SK-N-SH (cell line): ENCODE measurements at regions not wholly inside any gene's neighbourhood (a gene's known extent, or its start where the extent isn't known, plus 50 kb on each side); places are given as distances from the start of the nearest gene placed in this dataset.
A peak's percentile ranks its signal among the peaks of the same experiment; 100 is the strongest.

Experiments used
- CTCF ChIA-PET: fragments of 300-600, 350-600 bp; formaldehyde crosslinking; extraction: SDS; loops from one replicate; lab custom pipeline; 2021; lab: Yijun Ruan, JAX
- POLR2A ChIA-PET: fragments of 350-600 bp; sonication (Branson Sonifier 250); formaldehyde crosslinking; extraction: SDS; loops from one replicate; lab custom pipeline; 2020; ENCODE audit warnings: antibody characterized with exemption, inconsistent platforms; lab: Yijun Ruan, JAX
- DNase-seq: peaks from one replicate; pipeline ENCODE4 v3.0.0; 2012
- H2AFZ ChIP-seq: fragments of 200-600 bp; sonication (generic); 2 replicates; pipeline ENCODE4 v1.8.1; 2016; ENCODE audit warnings: antibody characterized with exemption, mild to moderate bottlenecking, low read depth
- H3F3A ChIP-seq: fragments of 200-600 bp; sonication (generic); replicated peaks from 2 replicates; pipeline ENCODE3; 2016; ENCODE audit warnings: antibody characterized with exemption, mild to moderate bottlenecking; ENCODE audit not compliant: insufficient read depth
- H3K27ac ChIP-seq, 2 experiments: fragments of 200-500 bp in 1 of 2; fragments of 200-600 bp in 1 of 2; sonication (Bioruptor generic) in 1 of 2; sonication (generic), shearing (Covaris generic) in 1 of 2; 2 replicates each; pipeline versions ENCODE4 v1.5.1 to v1.6.1; 2014 to 2016; ENCODE audit warnings: low read depth in 2 of 2, inconsistent platforms in 1 of 2, low read length in 1 of 2, mild to moderate bottlenecking in 1 of 2, mixed read lengths in 1 of 2
- H3K27me3 ChIP-seq: fragments of 200-600 bp; sonication (generic), shearing (Covaris generic); 2 replicates; pipeline ENCODE4 v1.6.1; 2016; ENCODE audit warnings: mixed run types; ENCODE audit not compliant: insufficient read depth
- H3K36me3 ChIP-seq, 2 experiments: fragments of 200-500 bp in 1 of 2; fragments of 200-600 bp in 1 of 2; sonication (Bioruptor generic) in 1 of 2; sonication (generic) in 1 of 2; replicated peaks in 1 of 2; 2 replicates each; pipeline versions ENCODE3 to v1.5.1; 2014 to 2016; ENCODE audit warnings: low read length in 1 of 2, mild to moderate bottlenecking in 1 of 2; ENCODE audit not compliant: insufficient read depth in 2 of 2, control insufficient read depth in 1 of 2
- H3K4me1 ChIP-seq, 2 experiments: fragments of 200-500 bp in 1 of 2; fragments of 200-600 bp in 1 of 2; sonication (Bioruptor generic) in 1 of 2; sonication (generic), shearing (Covaris generic) in 1 of 2; 2 replicates each; pipeline versions ENCODE4 v1.5.1 to v1.6.1; 2014 to 2016; ENCODE audit warnings: low read depth in 1 of 2, low read length in 1 of 2, mixed run types in 1 of 2; ENCODE audit not compliant: insufficient read depth in 2 of 2, control insufficient read depth in 1 of 2
- H3K4me2 ChIP-seq: fragments of 200-600 bp; sonication (generic), shearing (Covaris generic); 2 replicates; pipeline ENCODE4 v1.6.1; 2017; ENCODE audit warnings: mixed run types
- H3K4me3 ChIP-seq, 2 experiments: fragments of 200-500 bp in 1 of 2; fragments of 200-600 bp in 1 of 2; sonication (Bioruptor generic) in 1 of 2; sonication (generic), shearing (Covaris generic) in 1 of 2; 2 replicates each; pipeline versions ENCODE4 v1.5.1 to v1.8.1; 2014 to 2016; ENCODE audit warnings: low read depth in 2 of 2, inconsistent platforms in 1 of 2, low read length in 1 of 2, mild to moderate bottlenecking in 1 of 2, mixed read lengths in 1 of 2, moderate library complexity in 1 of 2
- H3K79me2 ChIP-seq: fragments of 200-600 bp; sonication (generic); 2 replicates; pipeline ENCODE4 v1.8.1; 2017; ENCODE audit warnings: mild to moderate bottlenecking; ENCODE audit not compliant: insufficient read depth
- H3K9ac ChIP-seq: fragments of 200-600 bp; sonication (generic); 2 replicates; pipeline ENCODE4 v1.6.1; 2017; ENCODE audit warnings: mixed run types
- H3K9me2 ChIP-seq: fragments of 200-600 bp; sonication (generic); 2 replicates; pipeline ENCODE4 v1.6.1; 2017; ENCODE audit warnings: mixed run types
- H3K9me3 ChIP-seq: fragments of 200-600 bp; sonication (generic); 2 replicates; pipeline ENCODE4 v1.6.1; 2017; ENCODE audit warnings: mixed run types, mild to moderate bottlenecking, moderate library complexity
- H4K20me1 ChIP-seq: fragments of 200-600 bp; sonication (generic); 2 replicates; pipeline ENCODE4 v1.6.1; 2017; ENCODE audit warnings: mild to moderate bottlenecking, mixed run types; ENCODE audit not compliant: insufficient read depth
- CHD2 ChIP-seq: fragments of 150-350 bp; IDR thresholded peaks from 2 replicates; pipeline ENCODE4 v1.6.1; 2018; ENCODE audit warnings: low read length; ENCODE audit not compliant: partially characterized antibody
- EP300 ChIP-seq, 2 experiments: IDR thresholded peaks; 2 replicates each; pipeline versions ENCODE4 v1.4.0 to v1.6.1; 2012; ENCODE audit warnings: borderline replicate concordance in 1 of 2, low read depth in 1 of 2, low read length in 1 of 2
- EZH2phosphoT487 ChIP-seq: fragments of 200-600 bp; sonication (generic); IDR thresholded peaks from 2 replicates; pipeline ENCODE4 v1.6.1; 2017; ENCODE audit warnings: low read depth, mixed run types, mild to moderate bottlenecking, antibody characterized with exemption, moderate library complexity, borderline replicate concordance
- FOSL2 ChIP-seq: IDR thresholded peaks from 2 replicates; pipeline ENCODE4 v1.4.0; 2012; ENCODE audit warnings: low read depth, mild to moderate bottlenecking, moderate library complexity, borderline replicate concordance
- FOXJ3 ChIP-seq: sonication (generic); formaldehyde crosslinking; IDR thresholded peaks from 2 replicates; pipeline ENCODE4 v1.5.1; 2020; ENCODE audit warnings: mild to moderate bottlenecking, missing genetic modification reagents
- GATA2 ChIP-seq: sonication (generic); formaldehyde crosslinking; IDR thresholded peaks from 2 replicates; pipeline ENCODE4 v1.5.0; 2020; ENCODE audit warnings: mild to moderate bottlenecking, missing genetic modification reagents
- JUND ChIP-seq: IDR thresholded peaks from 2 replicates; pipeline ENCODE4 v1.4.0; 2012
- MAX ChIP-seq: IDR thresholded peaks from 2 replicates; pipeline ENCODE4 v1.4.0; 2012; ENCODE audit warnings: low read depth
- MEF2A ChIP-seq: IDR thresholded peaks from 2 replicates; pipeline ENCODE4 v1.4.0; 2012; ENCODE audit warnings: low read depth, borderline replicate concordance
- NRF1 ChIP-seq: IDR thresholded peaks from 2 replicates; pipeline ENCODE4 v1.6.1; 2012; ENCODE audit warnings: low read depth, mild to moderate bottlenecking, low read length
- PBX3 ChIP-seq: IDR thresholded peaks from 2 replicates; pipeline ENCODE4; 2012
- RAD21 ChIP-seq: IDR thresholded peaks from 2 replicates; pipeline ENCODE4 v1.6.1; 2012; ENCODE audit warnings: mild to moderate bottlenecking, low read length
- REST ChIP-seq: IDR thresholded peaks from 2 replicates; pipeline ENCODE4 v1.6.1; 2012; ENCODE audit warnings: mild to moderate bottlenecking, low read depth, low read length, moderate library complexity
- TAF1 ChIP-seq: IDR thresholded peaks from 2 replicates; pipeline ENCODE4 v1.6.1; 2012; ENCODE audit warnings: low read depth, mild to moderate bottlenecking, low read length, moderate library complexity, borderline replicate concordance
- TCF12 ChIP-seq: IDR thresholded peaks from 2 replicates; pipeline ENCODE4 v1.4.0; 2012
- TEAD4 ChIP-seq: IDR thresholded peaks from 2 replicates; pipeline ENCODE4 v1.4.0; 2012; ENCODE audit warnings: mild to moderate bottlenecking, borderline replicate concordance; ENCODE audit not compliant: insufficient read depth
- USF1 ChIP-seq: IDR thresholded peaks from 2 replicates; pipeline ENCODE4 v1.4.0; 2012; ENCODE audit warnings: low read depth, borderline replicate concordance
- YY1 ChIP-seq: IDR thresholded peaks from 2 replicates; pipeline ENCODE4 v1.4.0; 2012; ENCODE audit warnings: low read depth, mild to moderate bottlenecking
- ZBTB33 ChIP-seq: IDR thresholded peaks from 2 replicates; pipeline ENCODE4 v1.4.0; 2012; ENCODE audit warnings: low read depth, borderline replicate concordance
- WGBS: methylation state at CpG from one replicate; pipeline ENCODE4 v1.1.6; 2017; ENCODE audit warnings: low lambda C conversion rate; 5-methylcytosine and 5-hydroxymethylcytosine counted together
- TF ChIP-seq, protein P1 (sequence below): fragments of 150-350 bp; IDR thresholded peaks from 2 replicates; pipeline ENCODE4 v1.6.1; 2017; ENCODE audit warnings: antibody characterized with exemption, low read length, low read depth, borderline replicate concordance

GRCh38 chr4:140296335-140297220 lies 76.9 kb upstream of the SCOC start:
- POLR2A ChIA-PET: no interaction called here
- Histone ChIP-seq H2AFZ (0 out of 2 replicates have a peak overlapping the region, but pooled peaks have one; percentile 5), H3F3A (peaks cover 4% of the 10 kb centered on the region), H3K4me3 (peak overlapping the region in 1 of 2 experiments; percentile 3; a peak in 1 of 4 replicates), H4K20me1 (no peaks in the 10 kb centered on the region), H3K36me3 (no peaks in the 10 kb centered on the region), H3K79me2 (no peaks in the 10 kb centered on the region), H3K27me3 (no peaks in the 10 kb centered on the region), H3K9me3 (no peaks in the 10 kb centered on the region), H3K4me2 (peak overlapping the region; percentile 23), H3K4me1 (peaks cover 8 to 23% of the 10 kb centered on the region in 2 experiments), H3K9me2 (no peaks in the 10 kb centered on the region), H3K9ac (peak overlapping the region; percentile 33; the same call in 1 of the 2 replicates), H3K27ac (peak overlapping the region; percentile 16 to 46; a peak in 3 of 4 replicates)
- CTCF ChIA-PET: interaction anchor here (0.5 kb wide), 1 partner anchor 10 kb away, joined by 3 read pairs; no protein-coding TSS in a partner anchor
- 37% methylated on average over 13 of the region's 15 CpGs for WGBS
- 0 out of 2 replicates have a peak, but pooled peaks have one; percentile 26 for TF ChIP-seq REST
- TF ChIP-seq JUND: peak; percentile 85
- TF ChIP-seq EP300 (IDR thresholded peaks at IDR 0.05; ENCODE audit: borderline replicate concordance in 1 of 2, low read depth in 1 of 2, low read length in 1 of 2): no peak; a peak in 1 of 4 replicates
- TF ChIP-seq ZBTB33: no peak
- TF ChIP-seq TCF12: peak; percentile 61
- no peak for TF ChIP-seq EZH2phosphoT487
- TF ChIP-seq RAD21: no peak
- TF ChIP-seq TEAD4: 0 out of 2 replicates have a peak, but pooled peaks have one; percentile 18
- TF ChIP-seq TAF1: no peak
- TF ChIP-seq USF1: peak; percentile 72; the same call in 1 of the 2 replicates
- TF ChIP-seq, protein P1, sequence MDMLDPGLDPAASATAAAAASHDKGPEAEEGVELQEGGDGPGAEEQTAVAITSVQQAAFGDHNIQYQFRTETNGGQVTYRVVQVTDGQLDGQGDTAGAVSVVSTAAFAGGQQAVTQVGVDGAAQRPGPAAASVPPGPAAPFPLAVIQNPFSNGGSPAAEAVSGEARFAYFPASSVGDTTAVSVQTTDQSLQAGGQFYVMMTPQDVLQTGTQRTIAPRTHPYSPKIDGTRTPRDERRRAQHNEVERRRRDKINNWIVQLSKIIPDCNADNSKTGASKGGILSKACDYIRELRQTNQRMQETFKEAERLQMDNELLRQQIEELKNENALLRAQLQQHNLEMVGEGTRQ: no peak
- no peak for TF ChIP-seq CHD2
- TF ChIP-seq MAX: peak; percentile 93
- TF ChIP-seq MEF2A: no peak
- peak; percentile 83; the same call in 1 of the 2 replicates for TF ChIP-seq FOSL2
- TF ChIP-seq YY1: 0 out of 2 replicates have a peak, but pooled peaks have one; percentile 15
- no peak for TF ChIP-seq NRF1
- TF ChIP-seq GATA2: no peak
- peak; percentile 82 for TF ChIP-seq PBX3
- no peak for TF ChIP-seq FOXJ3 (CRISPR knock-in tag)
- DNase-seq: peak; percentile 31
